ENCODE measurements at regions not wholly inside any gene's neighbourhood (a gene's known extent, or its start where the extent isn't known, plus 50 kb on each side); places are given as distances from the start of the nearest gene placed in this dataset.

GRCh38 chr2:48145845-48146452 is 168.5 kb upstream of the FOXN2 start:
- DNase-seq = no peak

DNA sequence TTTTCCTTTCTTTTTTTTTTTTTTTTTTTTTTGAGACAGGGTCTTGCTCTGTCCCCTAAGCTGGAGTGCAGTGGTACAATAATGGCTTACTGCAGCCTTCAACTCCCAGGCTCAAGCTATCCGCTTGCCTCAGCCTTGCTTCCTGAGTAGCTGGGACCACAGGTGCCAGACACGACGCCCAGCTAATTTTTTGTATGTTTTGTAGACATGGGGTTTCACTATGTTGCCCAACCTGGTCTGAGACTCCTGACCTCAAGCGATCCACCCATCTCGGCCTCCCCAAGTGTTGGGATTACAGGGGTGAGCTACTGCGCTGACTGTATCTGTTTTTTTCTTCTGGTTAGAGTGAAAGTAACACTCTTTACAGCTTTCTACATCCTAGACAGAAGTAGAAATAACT is 167.9 kb upstream of the FOXN2 start:
- DNase-seq = no peak

DNA sequence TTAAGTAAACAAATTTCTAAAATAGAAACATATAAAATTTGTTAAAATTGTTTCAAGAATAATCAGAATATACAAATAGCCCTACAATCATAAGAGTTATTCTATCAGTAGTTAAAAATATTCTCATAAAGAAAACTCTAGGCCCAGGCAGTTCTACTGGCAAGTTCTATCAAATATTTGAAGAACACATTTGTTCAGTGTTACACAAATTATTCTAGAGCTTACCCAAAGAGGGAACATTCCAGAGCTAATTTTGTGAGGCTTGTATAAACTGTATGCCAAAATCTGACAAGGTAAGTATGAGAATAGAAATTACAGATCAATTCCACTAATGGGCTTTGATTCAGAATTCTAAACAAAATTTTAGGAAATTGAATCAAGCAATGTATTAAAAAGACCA is 166.8 kb upstream of the FOXN2 start:
- DNase-seq = no peak

GRCh38 chr2:48148841-48149430 is 165.5 kb upstream of the FOXN2 start:
- DNase-seq = no peak

- no peak for DNase-seq
Observed at GRCh38 chr2:48157150-48157549, 157.3 kb upstream of the FOXN2 start.

DNA sequence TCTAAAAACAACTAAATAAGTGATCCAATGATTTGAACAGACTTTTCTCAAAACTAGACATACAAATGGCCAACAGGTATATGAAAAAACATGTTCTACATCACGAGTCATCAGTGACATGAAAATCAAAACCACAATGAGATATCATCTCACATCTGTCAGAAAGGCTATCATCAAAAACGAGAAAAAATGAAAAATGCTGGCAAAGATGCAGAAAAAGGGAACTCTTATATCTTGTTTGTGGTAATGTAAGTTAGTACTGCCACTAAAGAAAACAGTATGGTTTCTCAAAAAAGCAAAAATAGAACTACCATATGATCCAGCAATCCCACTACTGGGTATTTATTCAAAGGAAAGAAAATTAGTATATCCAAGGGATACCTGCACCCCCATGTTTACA is 152.9 kb upstream of the FOXN2 start:
- no peak for DNase-seq

DNA sequence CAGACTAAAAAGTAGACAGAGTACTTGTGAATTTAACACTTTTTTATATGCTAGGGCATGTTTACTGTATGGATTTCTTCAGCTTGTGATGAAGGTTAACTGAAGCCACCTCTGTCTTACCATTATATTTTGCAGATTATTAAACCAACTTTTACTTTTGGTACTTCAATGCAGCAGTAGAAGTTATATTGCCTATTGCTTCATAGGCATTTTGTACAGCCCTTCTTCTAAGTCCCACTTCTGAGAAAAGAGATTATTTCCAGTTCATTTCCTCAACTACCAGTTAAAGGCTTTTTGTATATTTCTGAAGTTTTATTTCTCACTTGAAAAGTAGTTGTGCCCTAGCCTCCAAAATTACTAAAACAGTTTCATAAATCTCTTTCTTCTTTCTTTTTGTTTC is 151.7 kb upstream of the FOXN2 start:
- no peak for DNase-seq

GRCh38 chr2:48165070-48165753 is 149.3 kb upstream of the FOXN2 start:
- DNase-seq = no peak

GRCh38 chr2:48169141-48169592 is 145.3 kb upstream of the FOXN2 start:
- DNase-seq = no peak

- DNase-seq = no peak
Observed at GRCh38 chr2:48170281-48170680, 144.2 kb upstream of the FOXN2 start.

DNA sequence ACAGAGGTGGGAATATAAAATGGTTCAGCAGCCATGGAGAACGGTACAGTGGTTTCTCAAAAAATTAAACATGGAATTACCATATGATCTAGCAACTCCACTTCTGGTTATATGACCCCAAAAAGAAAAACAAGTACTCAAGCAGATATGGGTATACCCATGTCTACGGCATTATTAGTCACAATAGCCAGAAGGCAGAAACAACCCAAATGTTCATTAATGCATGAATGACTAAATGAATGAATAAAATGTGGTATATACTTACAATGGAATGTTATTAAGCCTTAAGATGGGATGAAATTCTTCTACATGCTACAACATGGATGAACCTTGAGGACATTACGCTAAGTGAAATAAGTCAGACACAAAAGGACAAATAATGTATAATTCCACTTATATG is 141.3 kb upstream of the FOXN2 start:
- no peak for DNase-seq

DNA sequence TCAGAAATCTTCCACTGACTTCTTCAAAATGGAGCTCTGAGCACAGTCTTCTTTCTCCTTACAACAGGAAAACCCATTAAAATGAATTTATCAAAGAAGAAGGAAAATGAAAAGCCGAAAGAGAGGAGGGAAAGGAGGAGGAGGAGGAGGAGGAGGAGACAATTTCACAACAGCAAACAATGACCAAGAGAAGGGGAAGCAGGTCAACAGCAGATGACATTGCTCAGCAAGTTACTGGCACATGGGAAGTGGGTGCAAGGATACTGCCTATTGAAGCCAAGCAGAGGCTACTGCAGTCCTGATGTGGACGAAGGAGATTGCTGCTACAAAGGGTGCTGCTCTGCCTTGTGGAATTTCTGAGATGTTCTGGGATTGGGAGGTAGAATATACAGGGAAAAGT is 140.0 kb upstream of the FOXN2 start:
- no peak for DNase-seq

- no peak for DNase-seq
Observed at GRCh38 chr2:48175254-48175653, 139.2 kb upstream of the FOXN2 start.

DNA sequence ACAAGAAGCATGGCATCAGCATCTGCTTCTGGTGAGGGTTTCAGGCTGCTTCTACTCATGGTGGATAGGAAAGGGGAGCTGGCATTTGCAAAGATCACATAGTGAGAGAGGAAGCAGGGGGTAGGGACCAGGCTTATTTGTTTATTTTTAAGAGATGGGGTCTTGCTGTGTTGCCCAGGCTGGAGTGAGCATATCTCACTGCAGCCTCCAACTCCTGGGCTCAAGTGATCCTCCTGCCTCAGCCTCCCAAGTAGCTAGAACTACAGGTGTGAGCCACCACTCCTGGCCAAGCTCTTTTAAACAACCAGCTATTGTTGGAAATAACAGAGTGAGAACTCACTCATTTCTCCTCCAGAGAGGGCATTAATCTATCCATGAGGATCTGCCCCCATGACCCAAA is 138.8 kb upstream of the FOXN2 start:
- no peak for DNase-seq

- DNase-seq = no peak
Observed at GRCh38 chr2:48176876-48177275, 137.6 kb upstream of the FOXN2 start.

- DNase-seq = no peak
Observed at GRCh38 chr2:48178611-48179010, 135.9 kb upstream of the FOXN2 start.

DNA sequence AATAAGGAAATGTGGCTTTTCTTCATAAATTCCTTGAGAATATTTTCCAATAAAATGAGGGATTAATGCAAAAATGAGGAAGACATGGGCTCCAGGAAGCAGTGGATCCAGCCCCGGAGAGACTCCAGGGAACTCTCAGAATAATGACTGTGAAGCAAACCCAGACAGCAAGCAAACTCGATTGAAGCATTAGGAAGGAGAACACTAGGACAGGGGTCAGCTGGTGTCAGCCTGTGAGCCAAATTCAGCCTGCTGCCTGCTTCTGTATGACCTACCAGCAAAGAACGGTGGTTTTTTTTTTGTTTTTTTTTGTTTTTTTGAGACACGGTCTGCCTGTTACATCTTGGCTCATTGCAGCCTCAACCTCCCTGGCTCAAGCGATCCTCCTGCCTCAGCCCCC is 133.9 kb upstream of the FOXN2 start:
- DNase-seq = no peak

DNA sequence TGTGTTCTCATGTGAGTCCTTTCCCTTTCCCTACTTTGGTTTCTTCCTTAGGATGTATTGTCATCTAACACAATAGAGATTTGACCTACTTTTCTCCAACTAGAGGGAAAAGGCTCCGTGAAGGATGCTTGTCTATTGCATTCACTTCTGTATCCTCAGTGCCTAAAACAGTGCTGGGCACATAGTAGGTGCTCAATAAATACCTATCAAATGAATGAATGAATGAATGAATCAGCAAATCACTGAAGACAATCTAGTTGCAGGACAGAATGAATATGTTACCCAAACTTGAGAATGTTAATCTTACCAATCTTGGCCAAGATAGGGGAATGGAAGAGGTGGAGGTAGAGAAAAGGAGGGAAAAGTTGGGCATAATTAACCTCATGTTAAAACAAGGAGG is 131.2 kb upstream of the FOXN2 start:
- no peak for DNase-seq

GRCh38 chr2:48183991-48184390 is 130.5 kb upstream of the FOXN2 start:
- no peak for DNase-seq

DNA sequence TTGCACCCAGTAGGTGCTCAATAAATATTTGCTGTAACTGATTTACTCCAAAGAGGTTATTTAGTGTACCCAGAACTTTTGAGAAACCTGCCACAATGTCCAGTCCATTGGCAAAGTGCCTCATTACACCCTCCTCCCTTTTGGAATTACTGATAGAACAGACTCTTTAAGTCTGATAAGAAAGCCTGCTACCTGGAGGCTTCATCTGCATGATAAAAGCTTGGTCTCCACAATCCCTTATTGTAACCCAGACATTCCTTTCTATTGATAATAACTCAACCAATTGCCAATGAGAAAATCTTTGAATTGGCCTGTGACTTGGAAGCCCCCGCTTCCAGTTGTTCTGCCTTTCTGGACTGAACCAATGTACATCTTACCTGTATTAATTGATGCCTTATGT is 127.0 kb upstream of the FOXN2 start:
- DNase-seq = no peak

DNA sequence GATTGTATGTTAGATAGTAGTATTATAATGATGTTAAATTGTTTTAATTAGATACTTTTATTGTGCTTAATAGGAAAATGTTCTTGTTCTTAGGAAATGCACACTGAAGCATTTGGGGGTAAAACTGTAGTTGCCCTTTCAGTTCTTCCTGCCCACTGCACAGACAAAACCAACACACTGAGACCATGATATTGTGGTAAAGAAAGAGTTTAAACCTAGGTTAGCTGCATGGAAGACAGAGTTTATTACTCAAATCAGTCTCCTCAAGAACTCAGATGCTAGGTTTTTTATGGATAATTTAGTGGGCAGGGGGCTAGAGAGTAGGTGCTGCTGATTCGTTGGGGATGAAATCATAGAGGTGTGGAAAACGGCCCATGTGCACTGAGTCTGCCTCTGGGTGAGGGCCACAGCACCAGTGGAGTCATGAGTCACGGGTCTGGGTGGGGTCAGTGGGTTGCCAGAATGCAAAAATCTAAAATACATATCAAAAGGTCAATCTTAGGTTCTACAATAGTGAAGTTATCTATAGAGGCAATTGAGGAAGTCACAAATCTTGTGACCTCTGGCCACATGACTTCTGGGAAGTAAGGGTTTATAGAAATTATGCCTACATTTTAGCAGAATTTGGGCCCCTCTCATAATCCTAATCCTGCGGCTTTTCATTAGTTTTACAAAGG is 124.8 kb upstream of the FOXN2 start:
- DNase-seq = no peak

- DNase-seq = no peak
Observed at GRCh38 chr2:48190230-48190629, 124.3 kb upstream of the FOXN2 start.

- DNase-seq = no peak
Observed at GRCh38 chr2:48194641-48195040, 119.8 kb upstream of the FOXN2 start.

DNA sequence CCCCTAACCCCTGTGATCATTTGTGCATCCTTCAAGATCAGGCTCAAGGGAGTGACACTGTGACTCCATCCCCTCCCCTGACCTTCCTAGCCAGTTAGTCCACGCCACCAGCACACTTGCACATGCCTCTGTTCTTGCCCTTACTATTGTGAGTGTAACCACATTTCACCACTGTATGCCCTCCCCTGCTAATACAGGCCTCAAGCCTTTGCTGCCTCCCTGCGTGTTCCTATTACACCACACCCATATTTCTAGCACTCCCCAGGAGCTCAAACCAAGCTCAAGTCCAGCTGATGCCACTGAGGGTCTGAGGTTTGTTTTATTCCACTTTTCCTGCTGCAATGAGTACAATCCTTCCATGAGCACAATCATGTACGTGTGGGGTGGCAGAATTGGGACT is 119.3 kb upstream of the FOXN2 start:
- no peak for DNase-seq

Measured in NCI-H748 treated with DMSO at 0.1 percent for 48 hours (cell line).